ENCODE measurements at regions not wholly inside any gene's neighbourhood (a gene's known extent, or its start where the extent isn't known, plus 50 kb on each side); places are given as distances from the start of the nearest gene placed in this dataset.

GRCh38 chr3:150035910-150036612 lies 65.4 kb upstream of the PFN2 start:
- no peak overlapping the region for H2BK5ac ChIP-seq (ENCODE audit: low read depth, low read length, poor library complexity, severe bottlenecking)
- no peak overlapping the region for H2BK20ac ChIP-seq (ENCODE audit: low read depth, low read length)
- CTCF ChIA-PET, result no interaction called here
- no peak overlapping the region for H3K9ac ChIP-seq (ENCODE audit: low read depth, low read length)
- no peaks in the 10 kb centered on the region for H3K9me1 ChIP-seq (ENCODE audit: insufficient read depth, low read length)
- H3K27me3 ChIP-seq (ENCODE audit: control insufficient read depth, insufficient read depth, low read length), result no peaks in the 10 kb centered on the region; the same call in none of the 2 replicates
- peaks cover 2% of the 10 kb centered on the region; the same call in 1 of the 2 replicates for H3K9me3 ChIP-seq (ENCODE audit: control insufficient read depth, insufficient read depth, low read length)
- no peaks in the 10 kb centered on the region for H3K36me3 ChIP-seq (ENCODE audit: control insufficient read depth, insufficient read depth, low read length)
- no peak overlapping the region for H3K4ac ChIP-seq (ENCODE audit: low read depth, low read length)
- DNase-seq (no peak), ATAC-seq (ENCODE audit: low read depth) (no peak)
- no peak overlapping the region for H2AK9ac ChIP-seq (replicated peaks; ENCODE audit: low read depth, low read length, poor library complexity)
- H4K5ac ChIP-seq (ENCODE audit: low read depth, low read length), result no peak overlapping the region
- H3K4me2 ChIP-seq (ENCODE audit: low read depth, low read length), result no peak overlapping the region
- H2BK15ac ChIP-seq (ENCODE audit: low read depth, low read length), result no peak overlapping the region
- no TSS peak for BruUV-seq (replicated peaks)
- TF ChIP-seq MAZ (IDR thresholded peaks at IDR 0.05; ENCODE audit: borderline replicate concordance, low read depth, low read length) (no peak), RCOR1 (IDR thresholded peaks at IDR 0.05; ENCODE audit: insufficient replicate concordance, low read length) (no peak), RAD21 (IDR thresholded peaks at IDR 0.05; ENCODE audit: low read length) (no peak), MAFK (IDR thresholded peaks at IDR 0.05; ENCODE audit: low read depth, low read length) (no peak), NFE2L2 (IDR thresholded peaks at IDR 0.05; ENCODE audit: low read depth, low read length) (no peak), POLR2A (IDR thresholded peaks at IDR 0.05; ENCODE audit: low read depth, low read length) (no peak), CEBPB (IDR thresholded peaks at IDR 0.05; ENCODE audit: low read depth, low read length) (no peak), SMC3 (IDR thresholded peaks at IDR 0.05; ENCODE audit: low read depth, low read length) (no peak), RFX5 (IDR thresholded peaks at IDR 0.05; ENCODE audit: low read depth, low read length) (no peak), FOS (IDR thresholded peaks at IDR 0.05; ENCODE audit: low read depth, low read length) (no peak), BHLHE40 (IDR thresholded peaks at IDR 0.05; ENCODE audit: low read depth, low read length) (no peak), CHD1 (IDR thresholded peaks at IDR 0.05; ENCODE audit: low read depth, low read length) (no peak), MXI1 (IDR thresholded peaks at IDR 0.05; ENCODE audit: borderline replicate concordance, low read depth, low read length) (no peak)
- TF ChIP-seq, protein P1, sequence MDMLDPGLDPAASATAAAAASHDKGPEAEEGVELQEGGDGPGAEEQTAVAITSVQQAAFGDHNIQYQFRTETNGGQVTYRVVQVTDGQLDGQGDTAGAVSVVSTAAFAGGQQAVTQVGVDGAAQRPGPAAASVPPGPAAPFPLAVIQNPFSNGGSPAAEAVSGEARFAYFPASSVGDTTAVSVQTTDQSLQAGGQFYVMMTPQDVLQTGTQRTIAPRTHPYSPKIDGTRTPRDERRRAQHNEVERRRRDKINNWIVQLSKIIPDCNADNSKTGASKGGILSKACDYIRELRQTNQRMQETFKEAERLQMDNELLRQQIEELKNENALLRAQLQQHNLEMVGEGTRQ (IDR thresholded peaks at IDR 0.05; ENCODE audit: low read depth, low read length), result no peak
- TF ChIP-seq, protein P2, sequence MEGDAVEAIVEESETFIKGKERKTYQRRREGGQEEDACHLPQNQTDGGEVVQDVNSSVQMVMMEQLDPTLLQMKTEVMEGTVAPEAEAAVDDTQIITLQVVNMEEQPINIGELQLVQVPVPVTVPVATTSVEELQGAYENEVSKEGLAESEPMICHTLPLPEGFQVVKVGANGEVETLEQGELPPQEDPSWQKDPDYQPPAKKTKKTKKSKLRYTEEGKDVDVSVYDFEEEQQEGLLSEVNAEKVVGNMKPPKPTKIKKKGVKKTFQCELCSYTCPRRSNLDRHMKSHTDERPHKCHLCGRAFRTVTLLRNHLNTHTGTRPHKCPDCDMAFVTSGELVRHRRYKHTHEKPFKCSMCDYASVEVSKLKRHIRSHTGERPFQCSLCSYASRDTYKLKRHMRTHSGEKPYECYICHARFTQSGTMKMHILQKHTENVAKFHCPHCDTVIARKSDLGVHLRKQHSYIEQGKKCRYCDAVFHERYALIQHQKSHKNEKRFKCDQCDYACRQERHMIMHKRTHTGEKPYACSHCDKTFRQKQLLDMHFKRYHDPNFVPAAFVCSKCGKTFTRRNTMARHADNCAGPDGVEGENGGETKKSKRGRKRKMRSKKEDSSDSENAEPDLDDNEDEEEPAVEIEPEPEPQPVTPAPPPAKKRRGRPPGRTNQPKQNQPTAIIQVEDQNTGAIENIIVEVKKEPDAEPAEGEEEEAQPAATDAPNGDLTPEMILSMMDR (conservative IDR thresholded peaks at IDR 0.05; ENCODE audit: low read depth, low read length), result no peak
- TF ChIP-seq, protein P3, sequence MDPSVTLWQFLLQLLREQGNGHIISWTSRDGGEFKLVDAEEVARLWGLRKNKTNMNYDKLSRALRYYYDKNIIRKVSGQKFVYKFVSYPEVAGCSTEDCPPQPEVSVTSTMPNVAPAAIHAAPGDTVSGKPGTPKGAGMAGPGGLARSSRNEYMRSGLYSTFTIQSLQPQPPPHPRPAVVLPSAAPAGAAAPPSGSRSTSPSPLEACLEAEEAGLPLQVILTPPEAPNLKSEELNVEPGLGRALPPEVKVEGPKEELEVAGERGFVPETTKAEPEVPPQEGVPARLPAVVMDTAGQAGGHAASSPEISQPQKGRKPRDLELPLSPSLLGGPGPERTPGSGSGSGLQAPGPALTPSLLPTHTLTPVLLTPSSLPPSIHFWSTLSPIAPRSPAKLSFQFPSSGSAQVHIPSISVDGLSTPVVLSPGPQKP (IDR thresholded peaks at IDR 0.05; ENCODE audit: borderline replicate concordance, low read depth, low read length), result no peak
- no peak overlapping the region for H3K14ac ChIP-seq (replicated peaks; ENCODE audit: low read depth, low read length)
- no peak overlapping the region for H4K91ac ChIP-seq (ENCODE audit: insufficient read depth, low read depth, low read length)
- in situ Hi-C loops (cut with MboI; ENCODE audit: low sequenced_read_pairs) (no loop called here), intact Hi-C loops (cut with micrococcal nuclease) (no loop called here), dilution Hi-C loops (cut with HindIII; ENCODE audit: low sequenced_read_pairs, unreplicated experiment) (no loop called here)
- no peaks in the 10 kb centered on the region for H3K79me1 ChIP-seq (ENCODE audit: low read depth in 1 of 2, low read length in 2 of 2)
- H2AFZ ChIP-seq (replicated peaks; ENCODE audit: low read length, poor library complexity), result no peak overlapping the region
- H3K23ac ChIP-seq (ENCODE audit: low read depth, low read length), result no peak overlapping the region
- POLR2A ChIA-PET (ENCODE audit: unreplicated experiment), result no interaction called here
- H3K4me1 ChIP-seq (ENCODE audit: control insufficient read depth, insufficient read depth, low read length), result no peaks in the 10 kb centered on the region
- H4K8ac ChIP-seq (ENCODE audit: low read depth in 2 of 2, low read length in 2 of 2), result no peak overlapping the region
- H2BK120ac ChIP-seq (ENCODE audit: low read depth, low read length), result no peak overlapping the region
- no peak overlapping the region for H3K56ac ChIP-seq (ENCODE audit: extremely low read depth, insufficient read depth, low read length)
- no peak overlapping the region for H2AK5ac ChIP-seq (ENCODE audit: low read depth, low read length)
- 90% methylated on average over 3 of the region's 7 CpGs; no CpG with 5 or more reads in 1 of the 2 experiments for WGBS, 2 experiments (ENCODE audit: extremely low coverage in 2 of 2, insufficient read length in 1 of 2)
- no peak overlapping the region for H3K4me3 ChIP-seq (ENCODE audit: insufficient read depth, low read depth, low read length)
- no peak overlapping the region for H3K27ac ChIP-seq (ENCODE audit: insufficient read depth, low read length)
- H4K20me1 ChIP-seq (ENCODE audit: insufficient read depth, low read length), result no peaks in the 10 kb centered on the region
- H3K18ac ChIP-seq (ENCODE audit: low read depth, low read length), result no peak overlapping the region

All from IMR-90 (cell line).